NB4 (cell line): ENCODE measurements at regions not wholly inside any gene's neighbourhood (a gene's known extent, or its start where the extent isn't known, plus 50 kb on each side); places are given as distances from the start of the nearest gene placed in this dataset.

Source experiments
- CTCF ChIP-seq: IDR thresholded peaks from one replicate; pipeline ENCODE4 v1.5.1; 2012; ENCODE audit warnings: low read depth, low read length
- MYC ChIP-seq: IDR thresholded peaks from 2 replicates; pipeline ENCODE4 v1.6.1; 2011; ENCODE audit warnings: low read depth, low read length
- POLR2A ChIP-seq: IDR thresholded peaks from 2 replicates; pipeline ENCODE4 v1.6.1; 2011; ENCODE audit warnings: mild to moderate bottlenecking; ENCODE audit not compliant: insufficient read length; ENCODE audit errors: extremely low read depth
- TF ChIP-seq, protein P1 (sequence below): IDR thresholded peaks from 2 replicates; pipeline ENCODE4 v1.6.1; 2011; ENCODE audit warnings: low read depth, low read length

- TF ChIP-seq CTCF (no peak), POLR2A (no peak), MYC (no peak)
- TF ChIP-seq, protein P1, sequence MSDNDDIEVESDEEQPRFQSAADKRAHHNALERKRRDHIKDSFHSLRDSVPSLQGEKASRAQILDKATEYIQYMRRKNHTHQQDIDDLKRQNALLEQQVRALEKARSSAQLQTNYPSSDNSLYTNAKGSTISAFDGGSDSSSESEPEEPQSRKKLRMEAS: no peak
Observed at GRCh38 chr13:87777387-87777786, 106.2 kb downstream of the SLITRK5 start.
